Upper lobe of left lung (tissue), 6 donors: ENCODE measurements at regions not wholly inside any gene's neighbourhood (a gene's known extent, or its start where the extent isn't known, plus 50 kb on each side); places are given as distances from the start of the nearest gene placed in this dataset.

Experiments used
- ATAC-seq, 2 donors: fragments of 200-7000 bp; cut with Tn5 transposase; one replicate each; pipeline ENCODE4 v1.9.1; 2022; ENCODE audit warnings: mild to moderate bottlenecking in 2 of 2, moderate library complexity in 2 of 2; ENCODE audit not compliant: low FRiP score in 2 of 2
- DNase-seq, 2 donors: peaks; one replicate each; pipeline ENCODE4 v3.0.0-alpha.2; 2019 to 2020
- H3K27ac ChIP-seq, 4 donors: fragments of 200-600 bp; sonication (generic); one replicate each; pipeline ENCODE4 v1.5.1; 2016 to 2019
- H3K27me3 ChIP-seq, 4 donors: fragments of 200-600 bp; sonication (generic); one replicate each; pipeline ENCODE4 v1.5.1; 2017 to 2019
- H3K36me3 ChIP-seq, 4 donors: fragments of 200-600 bp; sonication (generic); one replicate each; pipeline ENCODE4 v1.5.1; 2016 to 2019
- H3K4me1 ChIP-seq, 4 donors: fragments of 200-600 bp; sonication (generic); one replicate each; pipeline ENCODE4 v1.5.1; 2018 to 2019
- H3K4me3 ChIP-seq, 4 donors: fragments of 200-600 bp; sonication (generic); one replicate each; pipeline ENCODE4 v1.5.1; 2017 to 2019; ENCODE audit warnings: mild to moderate bottlenecking in 2 of 4, moderate library complexity in 1 of 4
- H3K9me3 ChIP-seq, 4 donors: fragments of 200-600 bp; sonication (generic); one replicate each; pipeline ENCODE4 v1.5.1; 2018 to 2019
- EP300 ChIP-seq, 4 donors: sonication (generic); formaldehyde crosslinking; IDR thresholded peaks; one replicate each; pipeline ENCODE4 v1.5.1; 2017; ENCODE audit warnings: antibody characterized with exemption in 4 of 4, control low read depth in 2 of 4
- POLR2A ChIP-seq, 4 donors: fragments of 450-650 bp; IDR thresholded peaks; one replicate each; pipeline ENCODE4 v1.5.1; 2016 to 2017; ENCODE audit warnings: antibody characterized with exemption in 4 of 4, mild to moderate bottlenecking in 2 of 4
- POLR2AphosphoS5 ChIP-seq, 2 donors: sonication (generic); formaldehyde crosslinking; IDR thresholded peaks; one replicate each; pipeline ENCODE4 v1.5.1; 2017; ENCODE audit warnings: antibody characterized with exemption in 2 of 2
- WGBS, 2 donors: methylation state at CpG; one replicate each; pipeline ENCODE4 v1.1.5; 2017 to 2018; 5-methylcytosine and 5-hydroxymethylcytosine counted together
- TF ChIP-seq, protein P1 (sequence below), 6 experiments: fragments of 450-650 bp in 4 of 6; fragments of 200-600 bp in 2 of 6; sonication (generic) in 2 of 6; IDR thresholded peaks; one replicate each; pipeline ENCODE4 v1.5.1; 2016 to 2019; ENCODE audit warnings: antibody characterized with exemption in 6 of 6
- donor health status: DM: no; HTN: no; CAD: no; lungs with moderate emphysema.
- donor health status: DM: no; HTN: yes; CAD: no; lungs with severe emphysema.

DNA sequence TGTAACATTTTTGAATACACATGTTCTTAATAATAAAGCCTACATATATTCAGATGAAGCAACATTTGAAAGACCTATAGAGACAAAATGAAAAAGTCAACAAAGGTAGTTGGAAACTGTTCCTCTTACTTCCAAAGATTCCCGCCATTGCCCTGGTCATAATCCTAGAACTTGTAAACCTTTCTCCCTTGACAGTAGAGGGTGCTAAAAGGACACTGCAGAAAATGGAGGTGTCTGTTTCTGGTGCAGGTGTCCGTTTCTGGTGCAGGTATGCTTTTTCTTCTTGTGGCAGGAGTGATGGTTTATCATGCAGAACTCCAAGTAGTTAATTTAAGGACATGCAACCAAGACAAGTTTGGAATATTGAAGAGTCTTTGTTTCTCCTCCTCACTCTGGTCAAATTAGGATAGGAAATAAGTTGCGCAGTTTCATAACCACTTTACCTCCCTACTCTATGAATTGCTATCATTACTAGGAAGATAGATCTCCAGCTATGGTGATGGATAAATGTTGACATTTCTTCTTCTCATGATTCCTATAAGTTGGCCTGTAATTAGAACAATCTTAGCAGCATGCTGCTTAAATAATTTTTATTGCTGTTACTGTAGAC, 56.0 kb upstream of the FAM174A start:
- no peaks in the 10 kb centered on the region for H3K9me3 ChIP-seq
- H3K27me3 ChIP-seq: no peaks in the 10 kb centered on the region
- no peak overlapping the region for H3K27ac ChIP-seq
- TF ChIP-seq POLR2A (IDR thresholded peaks at IDR 0.05): no peak
- TF ChIP-seq EP300 (IDR thresholded peaks at IDR 0.05): no peak
- TF ChIP-seq, protein P1, sequence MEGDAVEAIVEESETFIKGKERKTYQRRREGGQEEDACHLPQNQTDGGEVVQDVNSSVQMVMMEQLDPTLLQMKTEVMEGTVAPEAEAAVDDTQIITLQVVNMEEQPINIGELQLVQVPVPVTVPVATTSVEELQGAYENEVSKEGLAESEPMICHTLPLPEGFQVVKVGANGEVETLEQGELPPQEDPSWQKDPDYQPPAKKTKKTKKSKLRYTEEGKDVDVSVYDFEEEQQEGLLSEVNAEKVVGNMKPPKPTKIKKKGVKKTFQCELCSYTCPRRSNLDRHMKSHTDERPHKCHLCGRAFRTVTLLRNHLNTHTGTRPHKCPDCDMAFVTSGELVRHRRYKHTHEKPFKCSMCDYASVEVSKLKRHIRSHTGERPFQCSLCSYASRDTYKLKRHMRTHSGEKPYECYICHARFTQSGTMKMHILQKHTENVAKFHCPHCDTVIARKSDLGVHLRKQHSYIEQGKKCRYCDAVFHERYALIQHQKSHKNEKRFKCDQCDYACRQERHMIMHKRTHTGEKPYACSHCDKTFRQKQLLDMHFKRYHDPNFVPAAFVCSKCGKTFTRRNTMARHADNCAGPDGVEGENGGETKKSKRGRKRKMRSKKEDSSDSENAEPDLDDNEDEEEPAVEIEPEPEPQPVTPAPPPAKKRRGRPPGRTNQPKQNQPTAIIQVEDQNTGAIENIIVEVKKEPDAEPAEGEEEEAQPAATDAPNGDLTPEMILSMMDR (IDR thresholded peaks at IDR 0.05): peak in 4 of 6 experiments; percentile 40 to 46 (median 43)
- WGBS, 2 donors: 58 to 60% methylated on average over 3 of the region's 3 CpGs
- DNase-seq (no peak), ATAC-seq (no peak)
- no peaks in the 10 kb centered on the region for H3K4me1 ChIP-seq
- no peak overlapping the region for H3K4me3 ChIP-seq
- H3K36me3 ChIP-seq: no peaks in the 10 kb centered on the region

DNA sequence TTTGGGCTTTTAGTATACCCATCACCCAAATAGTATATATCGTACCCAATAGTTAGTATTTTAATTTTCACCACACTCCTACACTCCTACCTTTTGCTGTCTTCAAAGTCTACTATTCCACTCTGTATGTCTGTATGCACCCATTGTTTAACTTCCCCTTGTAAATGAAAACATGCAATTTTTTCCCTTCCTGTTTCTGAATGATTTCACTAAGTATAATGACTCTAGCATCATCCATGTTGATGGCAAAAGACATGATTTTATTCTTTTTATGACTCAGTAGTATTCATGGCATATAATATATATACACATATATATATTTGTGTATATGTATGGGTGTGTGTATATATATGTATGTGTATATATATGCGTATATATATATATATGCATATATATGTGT, 63.1 kb upstream of the FAM174A start:
- no peaks in the 10 kb centered on the region for H3K9me3 ChIP-seq
- H3K27me3 ChIP-seq: no peaks in the 10 kb centered on the region
- WGBS, 2 donors: 92 to 97% methylated on average over 2 of the region's 2 CpGs
- no peak for DNase-seq
- H3K4me3 ChIP-seq: no peak overlapping the region
- no peak overlapping the region for H3K27ac ChIP-seq
- H3K4me1 ChIP-seq: no peaks in the 10 kb centered on the region
- no peak for TF ChIP-seq POLR2A (IDR thresholded peaks at IDR 0.05)
- TF ChIP-seq, protein P1 (IDR thresholded peaks at IDR 0.05): no peak
- no peak for TF ChIP-seq POLR2AphosphoS5 (IDR thresholded peaks at IDR 0.05)
- TF ChIP-seq EP300 (IDR thresholded peaks at IDR 0.05): no peak
- H3K36me3 ChIP-seq: no peaks in the 10 kb centered on the region
- ATAC-seq: no peak

DNA sequence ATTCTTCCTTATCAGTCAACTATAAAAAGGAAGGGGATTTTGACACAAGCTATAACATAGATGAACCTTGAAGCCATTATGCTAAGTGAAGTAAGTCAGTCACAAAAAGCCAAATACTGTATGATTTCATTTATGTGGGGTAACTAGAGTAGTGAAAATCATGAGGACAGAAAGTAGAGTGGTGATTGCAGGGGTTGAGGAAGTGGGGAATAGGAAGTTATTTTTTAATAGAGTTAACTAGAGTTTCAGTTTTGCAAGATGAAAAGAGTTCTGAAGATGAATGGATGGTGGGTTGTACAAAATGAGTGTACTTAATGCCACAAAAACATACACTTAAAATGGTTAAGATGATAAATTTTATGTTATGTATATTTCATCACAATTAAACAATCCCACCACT, 65.4 kb upstream of the FAM174A start:
- no peaks in the 10 kb centered on the region for H3K9me3 ChIP-seq
- no peaks in the 10 kb centered on the region for H3K27me3 ChIP-seq
- H3K36me3 ChIP-seq: no peaks in the 10 kb centered on the region
- DNase-seq (no peak), ATAC-seq (no peak)
- no peak for TF ChIP-seq POLR2A (IDR thresholded peaks at IDR 0.05)
- no peaks in the 10 kb centered on the region for H3K4me1 ChIP-seq
- no peak overlapping the region for H3K4me3 ChIP-seq
- no peak overlapping the region for H3K27ac ChIP-seq

DNA sequence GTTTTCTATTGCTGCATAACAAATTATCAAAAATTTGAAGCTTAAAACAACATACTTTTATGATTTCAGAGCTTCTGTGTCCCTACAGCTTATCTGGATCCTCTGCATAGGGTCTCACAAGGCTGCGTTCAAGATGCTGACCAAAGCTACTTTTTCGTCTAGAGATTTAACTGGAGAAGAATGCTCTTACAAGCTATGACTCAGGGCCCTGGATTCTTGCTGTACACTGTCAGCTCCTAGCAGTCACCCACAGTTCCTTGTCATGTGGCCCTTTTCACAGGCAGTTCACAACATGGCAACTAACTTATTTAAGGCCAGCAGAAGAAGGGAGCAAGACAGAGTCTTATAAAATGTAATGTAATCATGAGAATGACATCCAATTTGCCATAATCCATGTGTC, 70.8 kb upstream of the FAM174A start:
- TF ChIP-seq POLR2A (IDR thresholded peaks at IDR 0.05) (no peak), POLR2AphosphoS5 (IDR thresholded peaks at IDR 0.05) (no peak), EP300 (IDR thresholded peaks at IDR 0.05) (no peak)
- TF ChIP-seq, protein P1 (IDR thresholded peaks at IDR 0.05): no peak
- H3K4me1 ChIP-seq: no peaks in the 10 kb centered on the region
- H3K36me3 ChIP-seq: no peaks in the 10 kb centered on the region
- DNase-seq: no peak
- no peak for ATAC-seq
- 83 to 88% methylated on average over 2 of the region's 2 CpGs for WGBS, 2 donors
- no peaks in the 10 kb centered on the region for H3K27me3 ChIP-seq
- H3K27ac ChIP-seq: no peak overlapping the region
- no peaks in the 10 kb centered on the region for H3K9me3 ChIP-seq
- no peak overlapping the region for H3K4me3 ChIP-seq

DNA sequence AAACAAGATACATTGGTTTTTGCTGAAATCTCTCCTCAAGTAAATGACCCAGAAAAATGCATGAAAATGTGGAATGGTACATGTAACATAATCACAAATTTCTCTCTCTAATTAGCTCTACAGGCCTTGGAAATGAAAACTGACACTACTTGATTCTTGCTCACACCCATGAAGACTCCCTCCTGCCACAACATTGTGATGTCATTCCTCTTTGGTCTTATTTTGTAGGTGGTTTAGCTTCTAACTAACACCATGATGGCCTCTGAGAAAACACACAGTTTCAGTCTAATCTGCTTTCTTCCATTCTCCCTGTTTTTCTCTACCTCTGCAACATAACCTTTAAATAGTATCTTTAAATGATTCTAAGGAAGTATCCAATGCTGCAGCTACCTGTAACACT, 78.6 kb upstream of the FAM174A start:
- H3K4me3 ChIP-seq: no peak overlapping the region

More for the DNA sequence above, 78.6 kb upstream of the FAM174A start:
- DNase-seq: no peak
- Histone ChIP-seq H3K27me3 (no peaks in the 10 kb centered on the region), H3K9me3 (no peaks in the 10 kb centered on the region), H3K27ac (no peak overlapping the region), H3K4me1 (no peaks in the 10 kb centered on the region), H3K36me3 (no peaks in the 10 kb centered on the region)
- no peak for TF ChIP-seq POLR2AphosphoS5 (IDR thresholded peaks at IDR 0.05)
- no peak for TF ChIP-seq EP300 (IDR thresholded peaks at IDR 0.05)
- TF ChIP-seq POLR2A (IDR thresholded peaks at IDR 0.05): no peak
- TF ChIP-seq, protein P1 (IDR thresholded peaks at IDR 0.05): no peak
- no peak for ATAC-seq
